ENCODE measurements at regions not wholly inside any gene's neighbourhood (a gene's known extent, or its start where the extent isn't known, plus 50 kb on each side); places are given as distances from the start of the nearest gene placed in this dataset.

GRCh38 chr12:9260931-9261330 is 52.7 kb upstream of the PZP start:
- in situ Hi-C loops (cut with MboI; ENCODE audit: low sequenced_read_pairs, unreplicated experiment), result no loop called here
- TF ChIP-seq CTCF (IDR thresholded peaks at IDR 0.05; ENCODE audit: borderline replicate concordance, control extremely low read depth, extremely low read depth, insufficient read depth, missing control alignments), result no peak
- no peak for DNase-seq (ENCODE audit: low spot score)

- DNase-seq (ENCODE audit: low spot score), result no peak
- TF ChIP-seq CTCF (IDR thresholded peaks at IDR 0.05; ENCODE audit: borderline replicate concordance, control extremely low read depth, extremely low read depth, insufficient read depth, missing control alignments), result no peak
- in situ Hi-C loops (cut with MboI; ENCODE audit: low sequenced_read_pairs, unreplicated experiment), result no loop called here
These were observed 50.5 kb upstream of the PZP start for GRCh38 chr12:9258676-9259075.
